GM12878 (cell line): ENCODE measurements at regions not wholly inside any gene's neighbourhood (a gene's known extent, or its start where the extent isn't known, plus 50 kb on each side); places are given as distances from the start of the nearest gene placed in this dataset.

Source experiments
- FOS ChIP-seq: IDR thresholded peaks from 3 replicates; pipeline ENCODE4 v1.6.1; 2011; ENCODE audit warnings: borderline replicate concordance; ENCODE audit not compliant: insufficient read length; ENCODE audit errors: extremely low read depth
- TF ChIP-seq, protein P1 (sequence below): fragments of 450-650 bp; formaldehyde crosslinking; IDR thresholded peaks from 2 replicates; pipeline ENCODE4 v1.4.0; 2020; ENCODE audit warnings: mild to moderate bottlenecking, moderate library complexity
- TF ChIP-seq, protein P2 (sequence below): IDR thresholded peaks from 2 replicates; pipeline ENCODE4 v1.6.1; 2012; ENCODE audit warnings: low read depth, low read length, improper control_type of control experiment
- TF ChIP-seq, protein P3 (sequence below): fragments of 450-650 bp; IDR thresholded peaks from 2 replicates; pipeline ENCODE4 v1.6.1; 2017; ENCODE audit warnings: mild to moderate bottlenecking, moderate library complexity

DNA sequence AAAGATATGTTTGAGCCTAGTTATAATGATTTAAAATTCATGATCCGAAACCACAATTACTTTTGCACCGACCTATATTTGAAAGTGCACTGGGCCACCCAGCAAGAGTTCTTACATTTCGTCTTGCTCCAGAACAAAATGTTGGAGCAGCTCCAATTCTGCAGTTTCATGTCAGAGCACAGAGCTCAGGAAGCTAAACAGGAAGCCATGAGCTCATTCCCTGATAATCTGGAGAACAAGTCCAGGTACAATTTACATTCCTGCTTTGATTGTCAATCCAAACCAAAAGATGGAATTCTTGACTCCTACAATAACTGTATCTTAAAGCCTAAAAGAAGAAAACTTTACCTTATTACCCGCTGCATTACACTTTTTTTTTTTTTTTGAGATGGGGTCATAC, 131.8 kb downstream of the KCTD12 start (continued):
- TF ChIP-seq, protein P1, sequence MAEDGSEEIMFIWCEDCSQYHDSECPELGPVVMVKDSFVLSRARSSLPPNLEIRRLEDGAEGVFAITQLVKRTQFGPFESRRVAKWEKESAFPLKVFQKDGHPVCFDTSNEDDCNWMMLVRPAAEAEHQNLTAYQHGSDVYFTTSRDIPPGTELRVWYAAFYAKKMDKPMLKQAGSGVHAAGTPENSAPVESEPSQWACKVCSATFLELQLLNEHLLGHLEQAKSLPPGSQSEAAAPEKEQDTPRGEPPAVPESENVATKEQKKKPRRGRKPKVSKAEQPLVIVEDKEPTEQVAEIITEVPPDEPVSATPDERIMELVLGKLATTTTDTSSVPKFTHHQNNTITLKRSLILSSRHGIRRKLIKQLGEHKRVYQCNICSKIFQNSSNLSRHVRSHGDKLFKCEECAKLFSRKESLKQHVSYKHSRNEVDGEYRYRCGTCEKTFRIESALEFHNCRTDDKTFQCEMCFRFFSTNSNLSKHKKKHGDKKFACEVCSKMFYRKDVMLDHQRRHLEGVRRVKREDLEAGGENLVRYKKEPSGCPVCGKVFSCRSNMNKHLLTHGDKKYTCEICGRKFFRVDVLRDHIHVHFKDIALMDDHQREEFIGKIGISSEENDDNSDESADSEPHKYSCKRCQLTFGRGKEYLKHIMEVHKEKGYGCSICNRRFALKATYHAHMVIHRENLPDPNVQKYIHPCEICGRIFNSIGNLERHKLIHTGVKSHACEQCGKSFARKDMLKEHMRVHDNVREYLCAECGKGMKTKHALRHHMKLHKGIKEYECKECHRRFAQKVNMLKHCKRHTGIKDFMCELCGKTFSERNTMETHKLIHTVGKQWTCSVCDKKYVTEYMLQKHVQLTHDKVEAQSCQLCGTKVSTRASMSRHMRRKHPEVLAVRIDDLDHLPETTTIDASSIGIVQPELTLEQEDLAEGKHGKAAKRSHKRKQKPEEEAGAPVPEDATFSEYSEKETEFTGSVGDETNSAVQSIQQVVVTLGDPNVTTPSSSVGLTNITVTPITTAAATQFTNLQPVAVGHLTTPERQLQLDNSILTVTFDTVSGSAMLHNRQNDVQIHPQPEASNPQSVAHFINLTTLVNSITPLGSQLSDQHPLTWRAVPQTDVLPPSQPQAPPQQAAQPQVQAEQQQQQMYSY (CRISPR knock-in tag), result no peak
- no peak for TF ChIP-seq FOS
- TF ChIP-seq, protein P2, sequence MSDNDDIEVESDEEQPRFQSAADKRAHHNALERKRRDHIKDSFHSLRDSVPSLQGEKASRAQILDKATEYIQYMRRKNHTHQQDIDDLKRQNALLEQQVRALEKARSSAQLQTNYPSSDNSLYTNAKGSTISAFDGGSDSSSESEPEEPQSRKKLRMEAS, result no peak
- TF ChIP-seq, protein P3, sequence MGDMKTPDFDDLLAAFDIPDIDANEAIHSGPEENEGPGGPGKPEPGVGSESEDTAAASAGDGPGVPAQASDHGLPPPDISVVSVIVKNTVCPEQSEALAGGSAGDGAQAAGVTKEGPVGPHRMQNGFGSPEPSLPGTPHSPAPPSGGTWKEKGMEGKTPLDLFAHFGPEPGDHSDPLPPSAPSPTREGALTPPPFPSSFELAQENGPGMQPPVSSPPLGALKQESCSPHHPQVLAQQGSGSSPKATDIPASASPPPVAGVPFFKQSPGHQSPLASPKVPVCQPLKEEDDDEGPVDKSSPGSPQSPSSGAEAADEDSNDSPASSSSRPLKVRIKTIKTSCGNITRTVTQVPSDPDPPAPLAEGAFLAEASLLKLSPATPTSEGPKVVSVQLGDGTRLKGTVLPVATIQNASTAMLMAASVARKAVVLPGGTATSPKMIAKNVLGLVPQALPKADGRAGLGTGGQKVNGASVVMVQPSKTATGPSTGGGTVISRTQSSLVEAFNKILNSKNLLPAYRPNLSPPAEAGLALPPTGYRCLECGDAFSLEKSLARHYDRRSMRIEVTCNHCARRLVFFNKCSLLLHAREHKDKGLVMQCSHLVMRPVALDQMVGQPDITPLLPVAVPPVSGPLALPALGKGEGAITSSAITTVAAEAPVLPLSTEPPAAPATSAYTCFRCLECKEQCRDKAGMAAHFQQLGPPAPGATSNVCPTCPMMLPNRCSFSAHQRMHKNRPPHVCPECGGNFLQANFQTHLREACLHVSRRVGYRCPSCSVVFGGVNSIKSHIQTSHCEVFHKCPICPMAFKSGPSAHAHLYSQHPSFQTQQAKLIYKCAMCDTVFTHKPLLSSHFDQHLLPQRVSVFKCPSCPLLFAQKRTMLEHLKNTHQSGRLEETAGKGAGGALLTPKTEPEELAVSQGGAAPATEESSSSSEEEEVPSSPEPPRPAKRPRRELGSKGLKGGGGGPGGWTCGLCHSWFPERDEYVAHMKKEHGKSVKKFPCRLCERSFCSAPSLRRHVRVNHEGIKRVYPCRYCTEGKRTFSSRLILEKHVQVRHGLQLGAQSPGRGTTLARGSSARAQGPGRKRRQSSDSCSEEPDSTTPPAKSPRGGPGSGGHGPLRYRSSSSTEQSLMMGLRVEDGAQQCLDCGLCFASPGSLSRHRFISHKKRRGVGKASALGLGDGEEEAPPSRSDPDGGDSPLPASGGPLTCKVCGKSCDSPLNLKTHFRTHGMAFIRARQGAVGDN, result no peak
- TF ChIP-seq, all 136 proteins: peak for 0
